H1 (cell line): ENCODE measurements at regions not wholly inside any gene's neighbourhood (a gene's known extent, or its start where the extent isn't known, plus 50 kb on each side); places are given as distances from the start of the nearest gene placed in this dataset.

Experiments used
- TF ChIP-seq, protein P1 (sequence below), 3 experiments: IDR thresholded peaks; 1 replicate in 2 of 3; 2 replicates in 1 of 3; pipeline versions ENCODE4 v1.5.1 to v1.6.1; 2011; ENCODE audit warnings: low read length in 3 of 3, mild to moderate bottlenecking in 3 of 3, inconsistent platforms in 2 of 3, low read depth in 1 of 3, moderate library complexity in 1 of 3; ENCODE audit not compliant: insufficient read depth in 1 of 3; ENCODE audit errors: control extremely low read depth in 1 of 3

DNA sequence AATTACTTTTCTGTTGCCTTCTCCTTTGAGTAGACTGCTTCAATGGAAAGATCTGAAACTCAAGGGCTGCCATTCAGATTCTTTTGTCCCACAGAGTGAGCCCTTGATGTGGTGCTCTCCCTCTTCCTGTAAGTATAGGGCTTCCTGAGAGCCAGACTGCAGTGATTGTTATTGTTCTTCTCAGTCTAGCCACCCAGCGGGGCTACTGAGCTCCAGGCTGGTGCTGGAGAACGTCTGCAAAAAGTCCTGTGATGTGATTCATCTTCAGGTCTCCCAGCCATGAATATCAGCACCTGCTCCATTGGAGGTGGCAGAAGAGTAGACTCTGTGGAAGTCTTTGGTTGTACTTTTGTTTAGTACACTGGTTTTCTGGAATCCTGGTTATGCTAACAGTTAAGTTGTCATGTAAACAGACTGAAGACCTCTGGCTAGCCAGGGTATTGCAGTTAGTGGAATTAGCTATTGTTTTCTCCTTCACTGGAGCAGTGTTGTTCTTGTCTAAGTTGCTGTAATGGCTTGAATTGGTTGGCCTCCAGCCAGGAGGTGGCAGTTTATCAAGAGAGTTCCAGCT lies 240.9 kb downstream of the COL12A1 start (continued):
- TF ChIP-seq, protein P1, sequence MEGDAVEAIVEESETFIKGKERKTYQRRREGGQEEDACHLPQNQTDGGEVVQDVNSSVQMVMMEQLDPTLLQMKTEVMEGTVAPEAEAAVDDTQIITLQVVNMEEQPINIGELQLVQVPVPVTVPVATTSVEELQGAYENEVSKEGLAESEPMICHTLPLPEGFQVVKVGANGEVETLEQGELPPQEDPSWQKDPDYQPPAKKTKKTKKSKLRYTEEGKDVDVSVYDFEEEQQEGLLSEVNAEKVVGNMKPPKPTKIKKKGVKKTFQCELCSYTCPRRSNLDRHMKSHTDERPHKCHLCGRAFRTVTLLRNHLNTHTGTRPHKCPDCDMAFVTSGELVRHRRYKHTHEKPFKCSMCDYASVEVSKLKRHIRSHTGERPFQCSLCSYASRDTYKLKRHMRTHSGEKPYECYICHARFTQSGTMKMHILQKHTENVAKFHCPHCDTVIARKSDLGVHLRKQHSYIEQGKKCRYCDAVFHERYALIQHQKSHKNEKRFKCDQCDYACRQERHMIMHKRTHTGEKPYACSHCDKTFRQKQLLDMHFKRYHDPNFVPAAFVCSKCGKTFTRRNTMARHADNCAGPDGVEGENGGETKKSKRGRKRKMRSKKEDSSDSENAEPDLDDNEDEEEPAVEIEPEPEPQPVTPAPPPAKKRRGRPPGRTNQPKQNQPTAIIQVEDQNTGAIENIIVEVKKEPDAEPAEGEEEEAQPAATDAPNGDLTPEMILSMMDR (IDR thresholded peaks at IDR 0.05; ENCODE audit: control extremely low read depth in 1 of 3, insufficient read depth in 1 of 3, low read depth in 1 of 3, low read length in 3 of 3), result peak in 1 of 3 experiments; percentile 30; a peak in 2 of 4 replicates
- TF ChIP-seq, all 59 proteins: peak for 2
